HG03521 (cell line): ENCODE measurements at regions not wholly inside any gene's neighbourhood (a gene's known extent, or its start where the extent isn't known, plus 50 kb on each side); places are given as distances from the start of the nearest gene placed in this dataset.

Experiments used
- ATAC-seq: cut with Tn5 transposase; IDR thresholded peaks from one replicate; pipeline ENCODE4 v1.9.1; 2021; ENCODE audit warnings: mild to moderate bottlenecking, moderate library complexity; ENCODE audit not compliant: unreplicated experiment

DNA sequence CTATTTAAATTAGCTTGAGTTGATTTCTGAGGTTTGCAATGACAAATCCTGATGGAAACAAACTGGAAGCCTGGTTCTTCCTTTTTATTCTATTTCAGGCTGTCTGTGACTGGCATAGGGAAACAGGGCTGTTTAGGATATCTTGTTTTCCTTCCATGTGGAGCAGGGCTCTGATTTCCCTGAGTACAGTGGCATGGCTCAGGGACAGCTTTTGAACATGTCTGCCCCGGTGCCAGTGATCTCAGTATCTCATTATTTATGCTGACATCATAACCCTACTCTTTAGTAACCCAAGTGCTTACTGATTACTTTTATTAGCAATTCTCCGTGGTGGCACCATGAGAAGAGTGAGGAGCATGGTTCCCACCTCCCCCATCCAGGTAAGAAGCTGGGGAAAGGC, 720.3 kb downstream of the GALR1 start:
- no peak for ATAC-seq

- no peak for ATAC-seq
Measured at GRCh38 chr18:77970814-77971213, 721.2 kb downstream of the GALR1 start.

- ATAC-seq: no peak
Measured at GRCh38 chr18:77973745-77974144, 724.1 kb downstream of the GALR1 start.

- ATAC-seq: no peak
Measured at GRCh38 chr18:77974329-77974728, 724.7 kb downstream of the GALR1 start.

- ATAC-seq: no peak
Measured at GRCh38 chr18:77977331-77977730, 727.7 kb downstream of the GALR1 start.

- ATAC-seq: no peak
Measured at GRCh38 chr18:77980275-77980674, 730.6 kb downstream of the GALR1 start.

DNA sequence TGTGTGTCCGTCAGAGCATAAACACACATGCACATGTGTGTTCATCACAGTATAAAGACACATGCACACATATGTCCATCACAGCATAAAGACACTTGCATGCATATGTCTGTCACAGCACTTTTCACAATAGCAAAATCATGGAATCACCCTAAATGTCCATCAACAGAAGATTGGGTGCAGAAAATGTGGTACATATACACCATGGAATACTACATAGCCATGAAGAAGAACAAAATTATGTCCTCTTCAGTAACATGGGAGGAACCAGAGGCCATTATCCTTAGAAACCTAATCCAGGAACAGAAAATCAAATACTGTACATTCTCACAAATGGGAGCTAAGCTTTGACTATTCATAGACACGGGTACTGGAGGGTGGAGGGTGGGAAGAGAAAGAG, 732.2 kb downstream of the GALR1 start:
- no peak for ATAC-seq

DNA sequence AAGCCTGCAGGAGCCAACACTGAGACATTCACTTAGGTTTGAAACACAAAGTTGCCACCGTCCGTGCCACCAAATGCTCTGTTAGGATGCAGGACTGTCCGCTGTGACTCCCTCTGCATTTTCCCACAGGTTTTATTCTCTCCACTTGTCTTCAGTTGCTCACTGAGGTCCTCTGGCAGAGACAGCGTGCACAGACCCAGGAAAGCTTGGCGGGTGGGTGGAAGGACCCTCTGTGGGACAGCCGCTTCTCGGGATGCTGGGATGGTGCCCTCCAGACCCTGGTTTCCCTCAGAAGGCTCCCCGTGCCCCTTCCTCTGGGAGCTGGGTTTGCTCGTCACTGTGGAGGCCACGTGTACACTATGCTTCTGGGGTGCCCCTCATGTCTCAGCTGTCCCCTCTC, 733.6 kb downstream of the GALR1 start:
- ATAC-seq: no peak

- no peak for ATAC-seq
Measured at GRCh38 chr18:77984178-77984577, 734.5 kb downstream of the GALR1 start.

- no peak for ATAC-seq
Measured at GRCh38 chr18:77984833-77985232, 735.2 kb downstream of the GALR1 start.

DNA sequence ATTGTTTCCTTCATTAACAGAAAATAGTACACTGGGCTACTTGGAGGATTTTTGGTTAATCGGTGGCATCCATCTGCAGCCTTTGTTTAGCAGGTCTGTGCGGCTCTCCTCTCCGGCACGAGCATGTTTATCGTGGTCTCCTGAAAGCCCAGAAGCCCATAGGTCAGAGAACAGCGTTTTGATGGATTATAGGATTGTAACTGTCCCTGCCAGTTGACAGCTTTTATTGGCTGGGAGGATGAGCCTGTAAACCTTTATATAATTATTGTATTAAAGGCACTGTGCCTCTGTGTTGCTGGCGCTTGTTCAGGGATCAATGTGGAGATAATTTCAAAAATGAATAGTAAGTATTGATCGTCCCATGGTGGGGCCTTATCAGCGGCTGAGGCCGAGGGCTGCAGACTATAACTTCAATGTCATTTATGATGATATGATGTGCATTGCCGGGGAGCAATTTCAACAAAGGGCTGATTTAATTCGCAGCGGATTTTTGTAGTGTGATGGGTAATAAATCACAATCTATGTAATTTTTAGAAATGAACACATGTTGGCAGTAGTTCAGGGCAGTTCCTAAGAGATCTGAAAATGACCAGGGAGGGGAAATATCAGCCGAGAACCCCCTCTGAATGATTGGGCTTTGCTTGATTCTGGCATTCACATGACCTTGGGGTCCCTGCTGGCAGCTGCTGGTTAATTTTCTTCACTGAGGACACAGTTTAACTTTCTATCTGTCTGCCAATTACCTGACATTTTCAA, 736.1 kb downstream of the GALR1 start:
- ATAC-seq: no peak

GRCh38 chr18:77990131-77990530, 740.5 kb downstream of the GALR1 start:
- no peak for ATAC-seq

DNA sequence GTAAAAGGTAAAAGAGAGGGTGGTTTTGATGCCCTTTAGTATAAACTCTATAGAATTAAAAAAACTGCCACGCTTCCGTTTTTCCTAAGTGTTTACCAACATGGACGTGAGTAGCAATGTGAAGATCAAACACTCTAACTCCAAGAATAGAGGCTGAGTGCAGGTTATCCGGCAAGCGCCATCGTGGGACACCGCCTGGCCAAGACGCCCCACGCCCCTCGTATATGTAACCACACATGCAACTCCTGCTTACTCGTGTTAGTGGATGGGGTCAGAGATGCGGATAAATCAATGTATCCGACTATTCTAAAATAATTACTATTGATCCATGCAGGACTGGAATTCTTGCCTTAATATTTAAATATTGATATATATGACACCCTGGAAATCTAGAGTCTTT, 741.3 kb downstream of the GALR1 start:
- ATAC-seq: no peak

DNA sequence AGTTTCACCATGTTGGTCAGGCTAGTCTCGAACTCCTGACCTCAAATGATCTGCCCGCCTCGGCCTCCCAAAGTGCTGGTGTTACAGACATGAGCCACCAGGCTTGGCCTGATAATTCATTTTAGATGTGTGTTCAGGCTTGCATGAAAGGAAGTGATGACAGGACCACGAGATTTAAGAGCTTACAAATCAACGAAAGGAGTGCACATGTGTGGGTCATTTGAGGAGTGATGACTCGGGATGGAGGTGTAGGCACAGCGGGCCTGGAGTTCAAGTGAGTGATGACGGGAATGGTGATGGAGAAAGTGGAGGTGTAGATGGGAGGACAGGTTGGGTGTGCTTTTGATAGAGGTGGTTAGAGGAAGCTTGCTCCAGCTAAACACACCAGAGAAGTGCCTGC, 742.4 kb downstream of the GALR1 start:
- no peak for ATAC-seq

DNA sequence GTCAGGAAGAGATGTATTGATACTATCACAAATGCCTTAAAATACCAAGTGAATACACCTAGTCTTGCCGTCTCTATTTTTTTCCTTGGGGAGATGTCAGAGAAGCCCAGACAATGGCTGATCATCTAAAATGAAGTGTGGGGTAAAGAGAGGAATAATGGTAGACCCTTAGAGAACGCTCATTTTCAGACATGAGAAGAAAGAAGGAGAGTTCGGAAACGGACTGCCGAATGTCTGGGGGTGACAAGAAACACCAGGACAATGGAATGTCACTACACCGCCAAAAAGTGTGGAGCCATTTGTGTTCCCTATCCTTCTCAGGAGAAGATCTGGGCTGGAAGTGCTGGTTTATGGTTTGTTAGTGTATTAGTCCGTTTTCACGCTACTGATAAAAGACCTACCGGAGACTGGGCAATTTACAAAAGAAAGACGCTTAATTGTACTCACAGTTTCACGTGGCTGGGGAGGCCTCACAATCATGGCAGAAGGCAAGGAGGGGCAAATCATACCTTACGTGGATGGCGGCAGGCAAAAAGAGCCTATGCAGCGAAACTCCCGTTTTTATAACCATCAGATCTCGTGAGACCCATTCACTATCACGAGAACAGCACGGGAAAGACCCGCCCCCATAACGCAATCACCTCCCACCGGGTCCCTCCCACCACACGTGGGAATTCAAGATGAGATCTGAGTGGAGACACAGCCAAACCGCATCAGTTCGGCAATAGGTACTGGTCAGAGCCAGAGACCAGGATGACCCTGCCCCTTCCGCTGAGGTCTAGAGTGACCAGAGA, 743.7 kb downstream of the GALR1 start:
- no peak for ATAC-seq

- no peak for ATAC-seq
Measured at GRCh38 chr18:77995593-77995992, 745.9 kb downstream of the GALR1 start.

- ATAC-seq: no peak
Measured at GRCh38 chr18:77996737-77997136, 747.1 kb downstream of the GALR1 start.

- no peak for ATAC-seq
Measured at GRCh38 chr18:78001811-78002210, 752.2 kb downstream of the GALR1 start.

DNA sequence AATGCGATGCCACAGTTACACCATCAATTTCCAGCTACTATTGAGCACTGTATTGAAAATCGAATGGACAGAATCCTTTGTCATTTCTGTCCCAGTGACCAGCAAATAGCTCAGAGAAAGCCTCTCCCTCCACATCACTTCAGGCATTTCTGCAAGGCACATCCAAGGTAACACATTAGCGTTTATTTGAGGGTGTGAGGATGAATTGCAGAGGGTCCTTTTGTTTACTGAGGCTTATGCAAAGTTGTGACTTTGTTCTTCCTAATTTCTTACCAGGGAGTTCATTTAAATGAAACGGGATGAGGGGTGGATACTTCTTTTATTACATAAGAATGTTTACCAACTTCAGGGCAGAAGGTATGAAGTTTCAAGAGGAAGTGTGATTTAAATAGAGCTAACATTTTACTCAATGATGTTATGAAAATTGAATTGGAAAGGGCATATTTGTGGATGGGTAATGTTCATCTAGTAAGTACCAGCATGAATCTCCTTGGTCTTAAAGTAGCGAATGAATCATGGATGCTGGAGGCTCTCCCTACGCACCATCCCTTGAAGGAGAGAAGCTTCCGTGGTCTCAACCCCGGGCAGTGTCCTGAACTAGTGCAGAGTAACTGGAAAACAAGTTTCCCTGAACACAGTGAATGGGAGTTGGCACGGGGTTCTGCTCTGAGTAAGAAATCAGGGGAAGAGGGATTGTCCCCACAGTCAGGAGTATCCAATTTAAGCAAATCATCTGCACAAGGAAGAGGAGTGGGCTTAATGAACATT, 756.5 kb downstream of the GALR1 start:
- ATAC-seq: no peak

DNA sequence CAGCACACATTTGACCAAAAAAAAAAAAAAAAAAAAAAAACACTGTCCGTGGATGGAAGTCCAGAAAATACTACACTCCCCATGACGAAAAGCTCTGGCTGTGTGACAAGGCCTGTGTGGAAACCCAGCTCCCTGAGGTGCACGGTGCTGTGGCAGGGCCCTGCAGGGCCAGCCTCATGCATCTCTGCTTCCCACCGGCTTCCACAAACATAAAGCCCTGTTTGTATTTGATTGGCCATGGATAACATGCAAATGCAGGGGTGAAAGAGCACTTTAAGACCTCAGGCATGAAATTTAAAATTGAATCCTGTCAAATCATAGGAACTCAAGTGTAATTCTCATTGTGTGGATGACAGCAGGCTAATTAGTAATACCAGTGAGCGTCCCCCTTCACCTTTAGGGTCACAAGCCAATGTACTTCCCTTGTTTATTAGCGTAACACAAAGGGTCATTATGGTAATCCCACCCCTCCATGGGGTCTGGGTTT, 757.2 kb downstream of the GALR1 start:
- no peak for ATAC-seq

GRCh38 chr18:78010363-78010762, 760.7 kb downstream of the GALR1 start:
- no peak for ATAC-seq
